ENCODE measurements at regions not wholly inside any gene's neighbourhood (a gene's known extent, or its start where the extent isn't known, plus 50 kb on each side); places are given as distances from the start of the nearest gene placed in this dataset.

GRCh38 chr12:5101686-5102085 lies 58.0 kb downstream of the KCNA5 start:
- TF ChIP-seq, protein P1, sequence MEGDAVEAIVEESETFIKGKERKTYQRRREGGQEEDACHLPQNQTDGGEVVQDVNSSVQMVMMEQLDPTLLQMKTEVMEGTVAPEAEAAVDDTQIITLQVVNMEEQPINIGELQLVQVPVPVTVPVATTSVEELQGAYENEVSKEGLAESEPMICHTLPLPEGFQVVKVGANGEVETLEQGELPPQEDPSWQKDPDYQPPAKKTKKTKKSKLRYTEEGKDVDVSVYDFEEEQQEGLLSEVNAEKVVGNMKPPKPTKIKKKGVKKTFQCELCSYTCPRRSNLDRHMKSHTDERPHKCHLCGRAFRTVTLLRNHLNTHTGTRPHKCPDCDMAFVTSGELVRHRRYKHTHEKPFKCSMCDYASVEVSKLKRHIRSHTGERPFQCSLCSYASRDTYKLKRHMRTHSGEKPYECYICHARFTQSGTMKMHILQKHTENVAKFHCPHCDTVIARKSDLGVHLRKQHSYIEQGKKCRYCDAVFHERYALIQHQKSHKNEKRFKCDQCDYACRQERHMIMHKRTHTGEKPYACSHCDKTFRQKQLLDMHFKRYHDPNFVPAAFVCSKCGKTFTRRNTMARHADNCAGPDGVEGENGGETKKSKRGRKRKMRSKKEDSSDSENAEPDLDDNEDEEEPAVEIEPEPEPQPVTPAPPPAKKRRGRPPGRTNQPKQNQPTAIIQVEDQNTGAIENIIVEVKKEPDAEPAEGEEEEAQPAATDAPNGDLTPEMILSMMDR (IDR thresholded peaks at IDR 0.05; ENCODE audit: low read depth, low read length, missing input control): no peak
- TF ChIP-seq REST (IDR thresholded peaks at IDR 0.05): no peak
- TF ChIP-seq, protein P2, sequence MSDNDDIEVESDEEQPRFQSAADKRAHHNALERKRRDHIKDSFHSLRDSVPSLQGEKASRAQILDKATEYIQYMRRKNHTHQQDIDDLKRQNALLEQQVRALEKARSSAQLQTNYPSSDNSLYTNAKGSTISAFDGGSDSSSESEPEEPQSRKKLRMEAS (IDR thresholded peaks at IDR 0.05): no peak
- TF ChIP-seq JUND (IDR thresholded peaks at IDR 0.05): no peak
- TF ChIP-seq GABPA (IDR thresholded peaks at IDR 0.05 in 1 of 2, conservative IDR thresholded peaks at IDR 0.05 in 1 of 2): no peak
- TF ChIP-seq SP1 (IDR thresholded peaks at IDR 0.05): no peak
- no peak for TF ChIP-seq TAF1 (conservative IDR thresholded peaks at IDR 0.05)
- TF ChIP-seq RAD21 (IDR thresholded peaks at IDR 0.05): no peak
- no peak for TF ChIP-seq RXRA (IDR thresholded peaks at IDR 0.05)
- TF ChIP-seq YY1 (IDR thresholded peaks at IDR 0.05): no peak
- TF ChIP-seq ATF3 (IDR thresholded peaks at IDR 0.05): no peak
